ENCODE measurements at regions not wholly inside any gene's neighbourhood (a gene's known extent, or its start where the extent isn't known, plus 50 kb on each side); places are given as distances from the start of the nearest gene placed in this dataset.

DNA sequence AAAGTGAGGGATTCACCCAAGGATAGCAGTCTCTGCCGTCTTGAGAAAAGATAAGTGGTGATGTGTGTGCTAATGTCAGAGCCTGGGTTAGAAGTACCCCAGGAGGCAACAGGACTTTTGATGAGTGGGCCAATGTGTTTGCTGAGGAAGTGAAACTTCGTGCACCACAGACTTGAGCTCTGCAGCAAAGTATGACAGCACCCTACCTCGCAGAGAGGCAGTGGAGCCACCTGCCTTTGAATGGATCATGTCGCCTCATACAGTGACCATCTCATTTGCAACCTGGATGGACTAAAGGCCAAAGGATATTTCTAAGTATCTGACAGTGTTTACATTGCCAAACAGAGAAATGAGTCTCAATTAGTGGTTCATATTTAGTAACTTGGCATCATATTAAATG is 593.9 kb upstream of the GRAMD2B start (continued):
- TF ChIP-seq CUX1 (IDR thresholded peaks at IDR 0.05; ENCODE audit: insufficient replicate concordance, low read depth, low read length) = no peak
- no peak for TF ChIP-seq ZNF384 (IDR thresholded peaks at IDR 0.05; ENCODE audit: borderline replicate concordance, low read depth, low read length)

DNA sequence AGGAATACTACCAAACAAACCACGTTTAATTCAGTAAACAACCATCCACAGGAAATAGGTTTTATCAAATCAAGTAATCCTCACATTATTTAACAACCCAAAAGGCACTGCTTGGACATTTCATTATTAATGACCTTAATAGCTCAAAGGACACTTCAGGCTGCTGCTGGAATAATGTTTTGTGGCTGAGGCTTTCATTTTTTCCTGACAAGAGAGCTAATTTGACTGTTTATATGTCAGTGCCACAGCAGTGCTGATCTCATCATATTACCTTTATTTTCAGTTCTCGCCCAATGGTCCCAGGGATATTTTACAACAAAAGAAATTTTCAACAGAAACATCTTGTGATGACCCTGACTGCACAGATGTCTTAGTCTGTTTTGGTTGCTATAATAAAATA is 589.8 kb upstream of the GRAMD2B start:
- intact Hi-C loops (cut with micrococcal nuclease; ENCODE audit: unreplicated experiment) (no loop called here), in situ Hi-C loops (cut with MboI) (no loop called here)
- POLR2A ChIA-PET = no interaction called here
- Histone ChIP-seq H3K27ac (ENCODE audit: control insufficient read depth, insufficient read depth) (no peak overlapping the region), H3K9me3 (replicated peaks; ENCODE audit: control insufficient read depth, insufficient read depth, low read length) (no peaks in the 10 kb centered on the region), H3K36me3 (ENCODE audit: control insufficient read depth in 2 of 2, insufficient read depth in 2 of 2, low read length in 1 of 2) (no peaks in the 10 kb centered on the region), H3K27me3 (replicated peaks in 1 of 2; ENCODE audit: control insufficient read depth in 2 of 2, insufficient read depth in 2 of 2, low read length in 1 of 2) (no peaks in the 10 kb centered on the region), H3K9ac (ENCODE audit: control insufficient read depth, insufficient read depth, low read length) (no peak overlapping the region), H4K20me1 (ENCODE audit: control insufficient read depth, insufficient read depth) (no peaks in the 10 kb centered on the region), H3K4me1 (ENCODE audit: control insufficient read depth, insufficient read depth, low read length) (no peaks in the 10 kb centered on the region), H3K79me2 (ENCODE audit: control insufficient read depth, insufficient read depth, low read length) (no peaks in the 10 kb centered on the region), H3K4me2 (ENCODE audit: control insufficient read depth, insufficient read depth) (no peak overlapping the region), H3K4me3 (no peak overlapping the region), H2AFZ (ENCODE audit: control insufficient read depth, low read depth, low read length) (no peak overlapping the region)
- WGBS (ENCODE audit: insufficient coverage, insufficient replicate concordance, low lambda C conversion rate, missing lambda C conversion rate) = 19% methylated on average over 2 of the region's 2 CpGs
- no peak for FAIRE-seq
- no TSS peak for BruUV-seq (replicated peaks)
- CTCF ChIA-PET = interaction anchor here (1.1 kb wide), 1 partner anchor 508 kb away, joined by 3 read pairs; no protein-coding TSS in a partner anchor
- no peak for ATAC-seq
- no peak for DNase-seq (ENCODE audit: low read depth, low spot score)
- RAD21 ChIA-PET (ENCODE audit: unreplicated experiment) = interaction anchor here (1.1 kb wide), 1 partner anchor 1085 kb away, joined by 3 read pairs; no protein-coding TSS in a partner anchor
- SMC1A ChIA-PET (ENCODE audit: uncharacterized antibody, unreplicated experiment) = no interaction called here
- TF ChIP-seq SPI1 (IDR thresholded peaks at IDR 0.05; ENCODE audit: borderline replicate concordance, insufficient read depth, low read depth, low read length) (no peak), E2F8 (IDR thresholded peaks at IDR 0.05; ENCODE audit: low read depth, partially characterized antibody) (no peak), BCL11A (IDR thresholded peaks at IDR 0.05; ENCODE audit: low read depth, low read length) (no peak)

Measured in GM12878 (cell line).